ENCODE measurements at regions not wholly inside any gene's neighbourhood (a gene's known extent, or its start where the extent isn't known, plus 50 kb on each side); places are given as distances from the start of the nearest gene placed in this dataset.

DNA sequence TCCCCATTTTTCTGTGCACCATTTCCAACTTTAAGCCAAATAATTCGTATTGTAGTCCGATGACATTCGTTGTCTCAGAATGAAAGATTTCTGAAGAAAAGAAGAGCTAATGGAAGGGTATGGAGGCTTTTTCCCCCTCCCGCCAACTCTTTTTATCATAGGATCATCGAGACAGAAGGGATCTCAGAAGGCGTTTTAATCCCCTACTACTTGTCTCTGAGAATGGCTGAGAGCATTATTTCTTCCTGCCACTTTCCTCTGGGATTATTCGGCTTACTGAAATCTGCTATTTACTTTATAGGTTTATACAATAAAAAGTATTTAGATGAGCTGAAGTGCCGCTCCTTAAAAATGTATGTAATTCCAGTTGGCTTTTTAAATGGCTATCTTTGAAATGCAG lies 789.8 kb downstream of the EDEM1 start (continued):
- TF ChIP-seq EZH2 (IDR thresholded peaks at IDR 0.05; ENCODE audit: borderline replicate concordance, insufficient read depth, low read length, poor library complexity, severe bottlenecking), result no peak
- TF ChIP-seq SMC3 (conservative IDR thresholded peaks at IDR 0.05; ENCODE audit: poor library complexity), result no peak
- TF ChIP-seq POLR2AphosphoS5 (IDR thresholded peaks at IDR 0.05), result no peak

DNA sequence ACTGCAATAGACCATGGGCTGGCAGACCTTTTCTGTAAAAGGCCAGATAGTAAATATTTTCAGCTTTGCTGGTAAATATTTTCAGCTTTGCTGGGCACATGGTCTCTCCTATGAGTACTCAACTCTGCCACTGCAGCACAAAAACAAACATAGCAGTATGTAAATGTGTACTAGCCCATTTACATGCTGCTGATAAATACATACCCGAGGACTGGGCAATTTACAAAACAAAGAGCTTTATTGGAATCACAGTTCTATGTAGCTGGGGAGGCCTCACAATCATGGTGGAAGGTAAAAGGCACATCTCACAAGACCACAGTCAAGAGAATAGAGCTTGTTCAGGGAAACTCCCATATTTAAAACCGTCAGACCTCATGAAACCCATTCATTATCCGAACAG lies 793.0 kb downstream of the EDEM1 start:
- Histone ChIP-seq H3K36me3 (ENCODE audit: insufficient read depth, low read length) (no peaks in the 10 kb centered on the region), H3K27ac (ENCODE audit: low read length) (no peak overlapping the region), H3K9ac (ENCODE audit: low read length) (no peak overlapping the region), H3F3A (ENCODE audit: insufficient read depth, low read length, poor library complexity, severe bottlenecking) (no peaks in the 10 kb centered on the region), H3K9me2 (ENCODE audit: insufficient read depth, low read length) (no peaks in the 10 kb centered on the region), H2AFZ (ENCODE audit: low read depth, low read length) (no peak overlapping the region), H3K27me3 (ENCODE audit: insufficient read depth, low read depth, low read length) (no peaks in the 10 kb centered on the region), H3K79me2 (replicated peaks; ENCODE audit: insufficient read depth, low read length) (no peaks in the 10 kb centered on the region), H3K9me3 (ENCODE audit: low read length) (no peaks in the 10 kb centered on the region), H3K4me3 (ENCODE audit: low read length) (no peak overlapping the region), H3K4me2 (ENCODE audit: low read length) (no peak overlapping the region), H4K20me1 (ENCODE audit: insufficient read depth) (no peaks in the 10 kb centered on the region)
- TF ChIP-seq RAD21 (conservative IDR thresholded peaks at IDR 0.05), result no peak
- no peak for TF ChIP-seq TAF1 (IDR thresholded peaks at IDR 0.05; ENCODE audit: low read depth)
- no peak for TF ChIP-seq EP300 (conservative IDR thresholded peaks at IDR 0.05; ENCODE audit: poor library complexity, severe bottlenecking)
- no peak for TF ChIP-seq REST (IDR thresholded peaks at IDR 0.05; ENCODE audit: borderline replicate concordance)
- TF ChIP-seq SMC3 (conservative IDR thresholded peaks at IDR 0.05; ENCODE audit: poor library complexity), result no peak
- no peak for TF ChIP-seq MXI1 (conservative IDR thresholded peaks at IDR 0.05; ENCODE audit: poor library complexity, severe bottlenecking)
- no peak for TF ChIP-seq EZH2 (IDR thresholded peaks at IDR 0.05; ENCODE audit: borderline replicate concordance, insufficient read depth, low read length, poor library complexity, severe bottlenecking)
- TF ChIP-seq, protein P1, sequence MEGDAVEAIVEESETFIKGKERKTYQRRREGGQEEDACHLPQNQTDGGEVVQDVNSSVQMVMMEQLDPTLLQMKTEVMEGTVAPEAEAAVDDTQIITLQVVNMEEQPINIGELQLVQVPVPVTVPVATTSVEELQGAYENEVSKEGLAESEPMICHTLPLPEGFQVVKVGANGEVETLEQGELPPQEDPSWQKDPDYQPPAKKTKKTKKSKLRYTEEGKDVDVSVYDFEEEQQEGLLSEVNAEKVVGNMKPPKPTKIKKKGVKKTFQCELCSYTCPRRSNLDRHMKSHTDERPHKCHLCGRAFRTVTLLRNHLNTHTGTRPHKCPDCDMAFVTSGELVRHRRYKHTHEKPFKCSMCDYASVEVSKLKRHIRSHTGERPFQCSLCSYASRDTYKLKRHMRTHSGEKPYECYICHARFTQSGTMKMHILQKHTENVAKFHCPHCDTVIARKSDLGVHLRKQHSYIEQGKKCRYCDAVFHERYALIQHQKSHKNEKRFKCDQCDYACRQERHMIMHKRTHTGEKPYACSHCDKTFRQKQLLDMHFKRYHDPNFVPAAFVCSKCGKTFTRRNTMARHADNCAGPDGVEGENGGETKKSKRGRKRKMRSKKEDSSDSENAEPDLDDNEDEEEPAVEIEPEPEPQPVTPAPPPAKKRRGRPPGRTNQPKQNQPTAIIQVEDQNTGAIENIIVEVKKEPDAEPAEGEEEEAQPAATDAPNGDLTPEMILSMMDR (IDR thresholded peaks at IDR 0.05; ENCODE audit: poor library complexity, severe bottlenecking), result no peak
- TF ChIP-seq POLR2AphosphoS5 (IDR thresholded peaks at IDR 0.05), result no peak

GRCh38 chr3:5994651-5995050 lies 807.1 kb downstream of the EDEM1 start:
- Histone ChIP-seq H3K9ac (ENCODE audit: low read length) (no peak overlapping the region), H3K9me2 (ENCODE audit: insufficient read depth, low read length) (no peaks in the 10 kb centered on the region), H3K79me2 (replicated peaks; ENCODE audit: insufficient read depth, low read length) (no peaks in the 10 kb centered on the region), H2AFZ (ENCODE audit: low read depth, low read length) (no peak overlapping the region), H3K36me3 (ENCODE audit: insufficient read depth, low read length) (no peaks in the 10 kb centered on the region), H4K20me1 (ENCODE audit: insufficient read depth) (no peaks in the 10 kb centered on the region), H3K9me3 (ENCODE audit: low read length) (no peaks in the 10 kb centered on the region), H3K4me2 (ENCODE audit: low read length) (no peak overlapping the region), H3K27ac (ENCODE audit: low read length) (no peak overlapping the region), H3K4me3 (ENCODE audit: low read length) (no peak overlapping the region), H3K27me3 (ENCODE audit: insufficient read depth, low read depth, low read length) (no peaks in the 10 kb centered on the region), H3F3A (ENCODE audit: insufficient read depth, low read length, poor library complexity, severe bottlenecking) (no peaks in the 10 kb centered on the region)
- TF ChIP-seq REST (IDR thresholded peaks at IDR 0.05; ENCODE audit: borderline replicate concordance) (no peak), EZH2 (IDR thresholded peaks at IDR 0.05; ENCODE audit: borderline replicate concordance, insufficient read depth, low read length, poor library complexity, severe bottlenecking) (no peak), EP300 (conservative IDR thresholded peaks at IDR 0.05; ENCODE audit: poor library complexity, severe bottlenecking) (no peak), SMC3 (conservative IDR thresholded peaks at IDR 0.05; ENCODE audit: poor library complexity) (no peak), MXI1 (conservative IDR thresholded peaks at IDR 0.05; ENCODE audit: poor library complexity, severe bottlenecking) (no peak), POLR2AphosphoS5 (IDR thresholded peaks at IDR 0.05) (no peak), RAD21 (conservative IDR thresholded peaks at IDR 0.05) (no peak), TAF1 (IDR thresholded peaks at IDR 0.05; ENCODE audit: low read depth) (no peak)
- TF ChIP-seq, protein P1 (IDR thresholded peaks at IDR 0.05; ENCODE audit: poor library complexity, severe bottlenecking), result no peak
